ENCODE measurements at regions not wholly inside any gene's neighbourhood (a gene's known extent, or its start where the extent isn't known, plus 50 kb on each side); places are given as distances from the start of the nearest gene placed in this dataset.
A peak's percentile ranks its signal among the peaks of the same experiment; 100 is the strongest.

DNA sequence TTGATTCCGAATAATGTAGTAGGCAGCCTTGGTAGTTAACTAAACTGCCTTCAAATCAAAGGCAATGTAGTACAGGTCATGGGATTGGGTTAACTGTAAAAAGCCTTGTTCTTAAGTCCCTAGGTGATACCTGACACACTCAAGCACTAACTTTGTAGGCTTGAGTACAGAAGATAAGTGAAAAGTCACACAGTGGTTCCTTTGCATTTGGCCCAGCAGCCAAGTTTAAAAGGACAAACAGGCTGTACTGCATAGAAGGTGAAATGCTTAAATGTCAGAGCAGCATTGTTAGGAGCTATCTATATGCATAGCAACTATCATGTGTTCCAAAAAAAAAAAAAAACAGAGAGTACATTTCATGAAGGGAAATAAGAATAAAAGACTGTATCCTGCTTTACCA, 178.4 kb downstream of the ATOH1 start:
- no peak overlapping the region for H3K9ac ChIP-seq (ENCODE audit: low read length)
- no peaks in the 10 kb centered on the region for H3K36me3 ChIP-seq (ENCODE audit: insufficient read depth, low read length)
- TF ChIP-seq, protein P1, sequence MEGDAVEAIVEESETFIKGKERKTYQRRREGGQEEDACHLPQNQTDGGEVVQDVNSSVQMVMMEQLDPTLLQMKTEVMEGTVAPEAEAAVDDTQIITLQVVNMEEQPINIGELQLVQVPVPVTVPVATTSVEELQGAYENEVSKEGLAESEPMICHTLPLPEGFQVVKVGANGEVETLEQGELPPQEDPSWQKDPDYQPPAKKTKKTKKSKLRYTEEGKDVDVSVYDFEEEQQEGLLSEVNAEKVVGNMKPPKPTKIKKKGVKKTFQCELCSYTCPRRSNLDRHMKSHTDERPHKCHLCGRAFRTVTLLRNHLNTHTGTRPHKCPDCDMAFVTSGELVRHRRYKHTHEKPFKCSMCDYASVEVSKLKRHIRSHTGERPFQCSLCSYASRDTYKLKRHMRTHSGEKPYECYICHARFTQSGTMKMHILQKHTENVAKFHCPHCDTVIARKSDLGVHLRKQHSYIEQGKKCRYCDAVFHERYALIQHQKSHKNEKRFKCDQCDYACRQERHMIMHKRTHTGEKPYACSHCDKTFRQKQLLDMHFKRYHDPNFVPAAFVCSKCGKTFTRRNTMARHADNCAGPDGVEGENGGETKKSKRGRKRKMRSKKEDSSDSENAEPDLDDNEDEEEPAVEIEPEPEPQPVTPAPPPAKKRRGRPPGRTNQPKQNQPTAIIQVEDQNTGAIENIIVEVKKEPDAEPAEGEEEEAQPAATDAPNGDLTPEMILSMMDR (IDR thresholded peaks at IDR 0.05; ENCODE audit: low read length): no peak
- no peak for TF ChIP-seq EZH2 (IDR thresholded peaks at IDR 0.05; ENCODE audit: borderline replicate concordance, low read length)

DNA sequence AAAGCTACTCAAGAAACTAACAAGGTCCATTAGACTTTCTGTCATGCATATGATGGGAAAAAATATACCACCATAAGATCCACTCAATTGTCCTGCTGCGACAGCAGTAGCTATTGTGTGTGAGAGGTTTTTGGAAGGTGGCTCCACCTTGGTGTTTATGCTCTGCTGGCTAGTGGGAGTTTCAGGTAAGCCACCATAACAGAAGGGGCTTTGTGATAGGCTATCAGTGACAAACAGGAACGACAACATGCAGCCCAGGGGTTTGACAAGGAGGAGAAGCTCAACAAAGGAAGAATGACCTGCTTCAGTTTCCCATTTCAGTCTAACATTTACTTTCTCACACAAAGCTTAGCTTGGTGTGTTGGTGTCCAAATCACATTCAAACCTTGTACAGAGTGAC, 182.6 kb downstream of the ATOH1 start:
- Histone ChIP-seq H4K20me1 (ENCODE audit: insufficient read depth, low read length) (no peaks in the 10 kb centered on the region), H3K27ac (ENCODE audit: low read depth, low read length, poor library complexity, severe bottlenecking) (no peak overlapping the region), H3K4me3 (ENCODE audit: low read depth, low read length, poor library complexity, severe bottlenecking) (no peak overlapping the region), H3K79me2 (ENCODE audit: insufficient read depth, low read length) (no peaks in the 10 kb centered on the region), H3F3A (ENCODE audit: insufficient read depth, low read length) (no peaks in the 10 kb centered on the region), H3K9ac (ENCODE audit: low read length) (no peak overlapping the region), H3K9me2 (ENCODE audit: low read depth, low read length) (no peaks in the 10 kb centered on the region), H3K27me3 (ENCODE audit: insufficient read depth, low read length) (no peaks in the 10 kb centered on the region), H2AFZ (ENCODE audit: low read length) (peak overlapping the region; percentile 74; the same call in 1 of the 2 replicates), H3K9me3 (ENCODE audit: low read length) (peaks cover 8% of the 10 kb centered on the region; the same call in 1 of the 2 replicates), H3K36me3 (ENCODE audit: insufficient read depth, low read length) (no peaks in the 10 kb centered on the region), H3K4me1 (ENCODE audit: insufficient read depth, low read length, severe bottlenecking) (peaks cover 10% of the 10 kb centered on the region), H3K4me2 (ENCODE audit: low read length) (no peak overlapping the region)
- no peak for TF ChIP-seq EZH2 (IDR thresholded peaks at IDR 0.05; ENCODE audit: borderline replicate concordance, low read length)
- TF ChIP-seq, protein P1 (IDR thresholded peaks at IDR 0.05; ENCODE audit: low read length): no peak

More for the DNA sequence above, 178.4 kb downstream of the ATOH1 start:
- H4K20me1 ChIP-seq (ENCODE audit: insufficient read depth, low read length): no peaks in the 10 kb centered on the region
- H3K4me1 ChIP-seq (ENCODE audit: insufficient read depth, low read length, severe bottlenecking): peaks cover 10% of the 10 kb centered on the region
- no peaks in the 10 kb centered on the region for H3K27me3 ChIP-seq (ENCODE audit: insufficient read depth, low read length)
- no peaks in the 10 kb centered on the region for H3K79me2 ChIP-seq (ENCODE audit: insufficient read depth, low read length)
- no peaks in the 10 kb centered on the region for H3K9me2 ChIP-seq (ENCODE audit: low read depth, low read length)
- no peak overlapping the region for H3K4me3 ChIP-seq (ENCODE audit: low read depth, low read length, poor library complexity, severe bottlenecking)
- H3K9me3 ChIP-seq (ENCODE audit: low read length): no peaks in the 10 kb centered on the region
- H3F3A ChIP-seq (ENCODE audit: insufficient read depth, low read length): no peaks in the 10 kb centered on the region
- 0 out of 2 replicates have a peak overlapping the region, but pooled peaks have one; percentile 29 for H2AFZ ChIP-seq (ENCODE audit: low read length)
- H3K27ac ChIP-seq (ENCODE audit: low read depth, low read length, poor library complexity, severe bottlenecking): no peak overlapping the region
- no peak overlapping the region for H3K4me2 ChIP-seq (ENCODE audit: low read length)

DNA sequence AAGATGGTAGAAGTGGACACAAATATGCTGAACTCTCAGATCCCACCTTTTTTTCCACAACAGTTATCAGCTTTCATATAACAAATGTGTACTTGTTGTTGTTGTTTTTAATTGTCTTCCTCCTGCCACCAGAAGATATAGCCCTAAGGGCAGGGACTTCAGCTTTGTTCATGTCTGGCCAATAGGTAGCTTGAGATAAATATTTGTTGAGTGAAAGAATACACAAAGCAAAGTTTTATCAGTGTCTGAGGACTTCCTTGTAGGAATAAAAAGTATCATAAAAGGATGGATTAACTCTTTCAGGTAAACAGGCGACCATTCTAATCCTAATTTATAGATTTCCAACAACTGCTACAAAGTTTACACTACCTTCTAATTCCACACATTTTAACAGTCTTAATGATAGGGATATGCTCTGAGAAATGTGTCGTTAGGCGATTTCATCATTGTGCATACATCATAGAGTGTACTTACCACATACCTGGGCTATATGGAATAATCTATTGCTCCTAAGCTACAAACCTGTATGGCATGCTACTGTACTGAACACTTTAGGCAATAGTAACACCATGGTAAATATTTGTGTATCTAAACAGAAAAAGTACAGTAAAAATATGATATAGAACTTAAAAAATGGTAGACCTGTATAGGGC, 186.1 kb downstream of the ATOH1 start:
- no peaks in the 10 kb centered on the region for H3K27me3 ChIP-seq (ENCODE audit: insufficient read depth, low read length)
- H3K9me2 ChIP-seq (ENCODE audit: low read depth, low read length): no peaks in the 10 kb centered on the region
- peaks cover 5% of the 10 kb centered on the region for H3K4me1 ChIP-seq (ENCODE audit: insufficient read depth, low read length, severe bottlenecking)
- H3K9me3 ChIP-seq (ENCODE audit: low read length): peaks cover 8% of the 10 kb centered on the region; the same call in 1 of the 2 replicates
- no peak overlapping the region for H3K4me2 ChIP-seq (ENCODE audit: low read length)
- H4K20me1 ChIP-seq (ENCODE audit: insufficient read depth, low read length): no peaks in the 10 kb centered on the region
- TF ChIP-seq EZH2 (IDR thresholded peaks at IDR 0.05; ENCODE audit: borderline replicate concordance, low read length): no peak
- TF ChIP-seq, protein P1 (IDR thresholded peaks at IDR 0.05; ENCODE audit: low read length): no peak
- no peak overlapping the region for H3K9ac ChIP-seq (ENCODE audit: low read length)
- no peaks in the 10 kb centered on the region for H3K79me2 ChIP-seq (ENCODE audit: insufficient read depth, low read length)
- no peak overlapping the region for H3K27ac ChIP-seq (ENCODE audit: low read depth, low read length, poor library complexity, severe bottlenecking)
- H3K36me3 ChIP-seq (ENCODE audit: insufficient read depth, low read length): no peaks in the 10 kb centered on the region
- no peak overlapping the region for H3K4me3 ChIP-seq (ENCODE audit: low read depth, low read length, poor library complexity, severe bottlenecking)
- no peaks in the 10 kb centered on the region for H3F3A ChIP-seq (ENCODE audit: insufficient read depth, low read length)
- no peak overlapping the region for H2AFZ ChIP-seq (ENCODE audit: low read length)

Data from OCI-LY1 (cell line).